ENCODE measurements at regions not wholly inside any gene's neighbourhood (a gene's known extent, or its start where the extent isn't known, plus 50 kb on each side); places are given as distances from the start of the nearest gene placed in this dataset.

- no peak for DNase-seq (ENCODE audit: low read depth)
These were observed 156.8 kb upstream of the ERBB4 start for GRCh38 chr2:212695426-212695825.

GRCh38 chr2:212694398-212694797, 155.8 kb upstream of the ERBB4 start:
- no peak for DNase-seq (ENCODE audit: low read depth)

- no peak for DNase-seq (ENCODE audit: low read depth)
These were observed 153.9 kb upstream of the ERBB4 start for GRCh38 chr2:212692466-212692865.

- peak; percentile 29 for DNase-seq (ENCODE audit: low read depth)
These were observed 147.8 kb upstream of the ERBB4 start for GRCh38 chr2:212686285-212686895.

- DNase-seq (ENCODE audit: low read depth) = no peak
These were observed 144.9 kb upstream of the ERBB4 start for GRCh38 chr2:212683346-212684097.

- DNase-seq (ENCODE audit: low read depth) = no peak
These were observed 144.3 kb upstream of the ERBB4 start for GRCh38 chr2:212682937-212683336.

GRCh38 chr2:212677466-212677865, 138.9 kb upstream of the ERBB4 start:
- DNase-seq (ENCODE audit: low read depth) = no peak

- DNase-seq (ENCODE audit: low read depth) = no peak
These were observed 133.6 kb upstream of the ERBB4 start for GRCh38 chr2:212672186-212672585.

- no peak for DNase-seq (ENCODE audit: low read depth)
These were observed 131.2 kb upstream of the ERBB4 start for GRCh38 chr2:212669761-212670160.

- no peak for DNase-seq (ENCODE audit: low read depth)
These were observed 129.2 kb upstream of the ERBB4 start for GRCh38 chr2:212667751-212668316.

GRCh38 chr2:212665948-212666347, 127.3 kb upstream of the ERBB4 start:
- DNase-seq (ENCODE audit: low read depth) = no peak

GRCh38 chr2:212659441-212659840, 120.8 kb upstream of the ERBB4 start:
- no peak for DNase-seq (ENCODE audit: low read depth)

GRCh38 chr2:212649646-212650045, 111.0 kb upstream of the ERBB4 start:
- no peak for DNase-seq (ENCODE audit: low read depth)

GRCh38 chr2:212646698-212647366, 108.2 kb upstream of the ERBB4 start:
- DNase-seq (ENCODE audit: low read depth) = no peak

- DNase-seq (ENCODE audit: low read depth) = no peak
These were observed 105.7 kb upstream of the ERBB4 start for GRCh38 chr2:212644195-212644837.

- no peak for DNase-seq (ENCODE audit: low read depth)
These were observed 101.8 kb upstream of the ERBB4 start for GRCh38 chr2:212640428-212640827.

- no peak for DNase-seq (ENCODE audit: low read depth)
These were observed 100.1 kb upstream of the ERBB4 start for GRCh38 chr2:212638694-212639093.

GRCh38 chr2:212628586-212628985, 90.0 kb upstream of the ERBB4 start:
- no peak for DNase-seq (ENCODE audit: low read depth)

- no peak for DNase-seq (ENCODE audit: low read depth)
These were observed 87.8 kb upstream of the ERBB4 start for GRCh38 chr2:212626371-212626918.

- no peak for DNase-seq (ENCODE audit: low read depth)
These were observed 81.4 kb upstream of the ERBB4 start for GRCh38 chr2:212619954-212620353.

- no peak for DNase-seq (ENCODE audit: low read depth)
These were observed 80.0 kb upstream of the ERBB4 start for GRCh38 chr2:212618636-212619035.

- DNase-seq (ENCODE audit: low read depth) = no peak
These were observed 72.3 kb upstream of the ERBB4 start for GRCh38 chr2:212610872-212611425.

All from stimulated activated CD8-positive, alpha-beta memory T cell treated with anti-CD3 and anti-CD28 coated beads, Interleukin-15, amount 100 ng/mL, for 1 hour (primary cell).